Mesothelial cell of epicardium (in vitro differentiated cells): ENCODE measurements at regions not wholly inside any gene's neighbourhood (a gene's known extent, or its start where the extent isn't known, plus 50 kb on each side); places are given as distances from the start of the nearest gene placed in this dataset.
"Not testable (repeated sequence)": the region's sequence is repeated elsewhere in the genome, so short reads cannot be mapped to it uniquely, and the experiment has no call there.

Source experiments
- DNase-seq, 2 experiments: peaks; one replicate each; pipeline ENCODE4 v3.0.0; 2021; ENCODE audit warnings: low spot score in 2 of 2; ENCODE audit not compliant: unreplicated experiment in 2 of 2
- H3K27ac Mint-ChIP-seq: 2 replicates; pipeline ENCODE4 v1.8.0; 2021; ENCODE audit warnings: mixed read lengths
- H3K27me3 Mint-ChIP-seq: 2 replicates; pipeline ENCODE4 v1.8.0; 2021; ENCODE audit warnings: low read depth, mixed read lengths
- H3K36me3 Mint-ChIP-seq: 2 replicates; pipeline ENCODE4 v1.8.0; 2021; ENCODE audit warnings: mixed read lengths
- H3K4me1 Mint-ChIP-seq: 2 replicates; pipeline ENCODE4 v1.8.0; 2021; ENCODE audit warnings: mixed read lengths
- H3K4me3 Mint-ChIP-seq: 2 replicates; pipeline ENCODE4 v1.8.0; 2021; ENCODE audit warnings: mild to moderate bottlenecking, moderate library complexity, mixed read lengths
- H3K9me3 Mint-ChIP-seq: 2 replicates; pipeline ENCODE4 v1.8.0; 2021; ENCODE audit warnings: mixed read lengths
- TF ChIP-seq, protein P1 (sequence below): fragments of 200-600 bp; sonication (generic); IDR thresholded peaks from one replicate; pipeline ENCODE4 v1.5.0; 2021; ENCODE audit warnings: antibody characterized with exemption; ENCODE audit not compliant: unreplicated experiment

DNA sequence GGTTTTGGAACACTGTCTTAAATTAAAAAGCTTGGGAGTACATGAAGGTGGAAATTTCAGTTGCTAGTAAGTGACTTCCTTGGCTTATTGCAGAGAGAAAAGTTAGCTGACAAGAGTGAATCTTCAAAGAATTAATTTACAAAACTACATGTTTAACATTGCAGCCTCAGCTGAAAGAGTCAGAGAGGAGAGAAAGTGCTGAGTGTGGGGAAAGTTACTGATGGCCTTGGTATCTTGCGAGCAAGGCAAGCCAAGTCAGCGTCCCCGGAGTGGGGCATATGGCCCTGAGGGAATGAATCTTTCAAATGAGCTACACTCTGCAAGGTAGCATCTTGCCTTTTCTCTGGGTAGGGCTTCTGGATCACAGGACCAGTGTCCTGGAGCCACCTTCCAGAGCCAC, 131.3 kb downstream of the LPIN1 start:
- TF ChIP-seq, protein P1, sequence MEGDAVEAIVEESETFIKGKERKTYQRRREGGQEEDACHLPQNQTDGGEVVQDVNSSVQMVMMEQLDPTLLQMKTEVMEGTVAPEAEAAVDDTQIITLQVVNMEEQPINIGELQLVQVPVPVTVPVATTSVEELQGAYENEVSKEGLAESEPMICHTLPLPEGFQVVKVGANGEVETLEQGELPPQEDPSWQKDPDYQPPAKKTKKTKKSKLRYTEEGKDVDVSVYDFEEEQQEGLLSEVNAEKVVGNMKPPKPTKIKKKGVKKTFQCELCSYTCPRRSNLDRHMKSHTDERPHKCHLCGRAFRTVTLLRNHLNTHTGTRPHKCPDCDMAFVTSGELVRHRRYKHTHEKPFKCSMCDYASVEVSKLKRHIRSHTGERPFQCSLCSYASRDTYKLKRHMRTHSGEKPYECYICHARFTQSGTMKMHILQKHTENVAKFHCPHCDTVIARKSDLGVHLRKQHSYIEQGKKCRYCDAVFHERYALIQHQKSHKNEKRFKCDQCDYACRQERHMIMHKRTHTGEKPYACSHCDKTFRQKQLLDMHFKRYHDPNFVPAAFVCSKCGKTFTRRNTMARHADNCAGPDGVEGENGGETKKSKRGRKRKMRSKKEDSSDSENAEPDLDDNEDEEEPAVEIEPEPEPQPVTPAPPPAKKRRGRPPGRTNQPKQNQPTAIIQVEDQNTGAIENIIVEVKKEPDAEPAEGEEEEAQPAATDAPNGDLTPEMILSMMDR, result no peak
- H3K9me3 Mint-ChIP-seq, result no peaks in the 10 kb centered on the region
- DNase-seq, result peak in 1 of 2 experiments; percentile 2
- no peaks in the 10 kb centered on the region for H3K36me3 Mint-ChIP-seq
- H3K27me3 Mint-ChIP-seq, result peaks cover 21% of the 10 kb centered on the region
- no peak overlapping the region for H3K27ac Mint-ChIP-seq
- no peak overlapping the region for H3K4me3 Mint-ChIP-seq
- H3K4me1 Mint-ChIP-seq, result no peaks in the 10 kb centered on the region

DNA sequence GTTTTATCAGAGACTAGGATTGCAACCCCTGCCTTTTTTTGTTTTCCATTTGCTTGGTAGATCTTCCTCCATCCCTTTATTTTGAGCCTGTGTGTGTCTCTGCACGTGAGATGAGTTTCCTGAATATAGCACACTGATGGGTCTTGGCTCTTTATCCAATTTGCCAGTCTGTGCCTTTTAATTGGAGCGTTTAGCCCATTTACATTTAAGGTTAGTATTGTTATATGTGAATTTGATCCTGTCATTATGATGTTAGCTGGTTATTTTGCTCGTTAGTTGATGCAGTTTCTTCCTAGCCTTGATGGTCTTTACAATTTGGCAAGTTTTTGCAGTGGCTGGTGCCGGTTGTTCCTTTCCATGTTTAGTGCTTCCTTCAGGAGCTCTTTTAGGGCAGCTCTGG, 138.8 kb downstream of the LPIN1 start:
- not testable (repeated sequence) for H3K4me1 Mint-ChIP-seq

DNA sequence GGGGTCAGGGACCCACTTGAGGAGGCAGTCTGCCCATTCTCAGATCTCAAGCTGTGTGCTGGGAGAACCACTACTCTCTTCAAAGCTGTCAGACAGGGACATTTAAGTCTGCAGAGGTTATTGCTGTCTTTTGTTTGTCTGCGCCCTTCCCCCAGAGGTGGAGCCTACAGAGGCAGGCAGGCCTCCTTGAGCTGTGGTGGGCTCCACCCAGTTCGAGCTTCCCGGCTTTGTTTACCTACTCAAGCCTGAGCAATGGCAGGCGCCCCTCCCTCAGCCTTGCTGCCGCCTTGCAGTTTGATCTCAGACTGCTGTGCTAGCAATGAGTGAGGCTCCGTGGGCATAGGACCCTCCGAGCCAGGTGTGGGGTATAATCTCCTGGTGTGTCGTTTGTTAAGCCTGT, 140.5 kb downstream of the LPIN1 start:
- H3K27me3 Mint-ChIP-seq, H3K4me1 Mint-ChIP-seq, H3K4me3 Mint-ChIP-seq, H3K27ac Mint-ChIP-seq, H3K36me3 Mint-ChIP-seq: not testable (repeated sequence)
- peak in 1 of 2 experiments; percentile 14 for DNase-seq
- H3K9me3 Mint-ChIP-seq, result peaks cover 32% of the 10 kb centered on the region

More for the DNA sequence above, 138.8 kb downstream of the LPIN1 start:
- not testable (repeated sequence) for H3K27ac Mint-ChIP-seq, H3K4me3 Mint-ChIP-seq, DNase-seq, H3K27me3 Mint-ChIP-seq, H3K36me3 Mint-ChIP-seq
- H3K9me3 Mint-ChIP-seq, result peaks cover 28% of the 10 kb centered on the region

GRCh38 chr2:11889101-11889850, 142.8 kb downstream of the LPIN1 start:
- no peaks in the 10 kb centered on the region for H3K4me1 Mint-ChIP-seq
- no peak overlapping the region for H3K27ac Mint-ChIP-seq
- H3K27me3 Mint-ChIP-seq, result peaks cover 2% of the 10 kb centered on the region

GRCh38 chr2:11889854-11890253, 143.4 kb downstream of the LPIN1 start:
- H3K36me3 Mint-ChIP-seq, result no peaks in the 10 kb centered on the region
- TF ChIP-seq, protein P1, result no peak
- H3K9me3 Mint-ChIP-seq, result peaks cover 28% of the 10 kb centered on the region
- no peak for DNase-seq
- H3K4me1 Mint-ChIP-seq, result no peaks in the 10 kb centered on the region
- H3K4me3 Mint-ChIP-seq, result no peak overlapping the region
- peaks cover 4% of the 10 kb centered on the region for H3K27me3 Mint-ChIP-seq
- H3K27ac Mint-ChIP-seq, result no peak overlapping the region

More at GRCh38 chr2:11889101-11889850, 142.8 kb downstream of the LPIN1 start:
- Mint-ChIP-seq H3K4me3 (no peak overlapping the region), H3K9me3 (peaks cover 28% of the 10 kb centered on the region), H3K36me3 (no peaks in the 10 kb centered on the region)
- TF ChIP-seq, protein P1, result no peak
- no peak for DNase-seq

GRCh38 chr2:11891028-11891427, 144.6 kb downstream of the LPIN1 start:
- Mint-ChIP-seq H3K4me1 (no peaks in the 10 kb centered on the region), H3K36me3 (no peaks in the 10 kb centered on the region), H3K4me3 (no peak overlapping the region), H3K27me3 (peaks cover 4% of the 10 kb centered on the region), H3K9me3 (peaks cover 31% of the 10 kb centered on the region), H3K27ac (no peak overlapping the region)
- no peak for DNase-seq
- TF ChIP-seq, protein P1, result no peak
